GM12875 (cell line): ENCODE measurements at regions not wholly inside any gene's neighbourhood (a gene's known extent, or its start where the extent isn't known, plus 50 kb on each side); places are given as distances from the start of the nearest gene placed in this dataset.

Experiments used
- H3K4me3 ChIP-seq: one replicate; pipeline ENCODE4 v1.5.1; 2011; ENCODE audit warnings: low read depth, low read length, control low read depth
- TF ChIP-seq, protein P1 (sequence below): IDR thresholded peaks from 2 replicates; pipeline ENCODE4 v1.5.1; 2011; ENCODE audit warnings: low read depth, mild to moderate bottlenecking, control low read depth, inconsistent platforms, low read length, moderate library complexity, borderline replicate concordance; ENCODE audit not compliant: insufficient read depth

DNA sequence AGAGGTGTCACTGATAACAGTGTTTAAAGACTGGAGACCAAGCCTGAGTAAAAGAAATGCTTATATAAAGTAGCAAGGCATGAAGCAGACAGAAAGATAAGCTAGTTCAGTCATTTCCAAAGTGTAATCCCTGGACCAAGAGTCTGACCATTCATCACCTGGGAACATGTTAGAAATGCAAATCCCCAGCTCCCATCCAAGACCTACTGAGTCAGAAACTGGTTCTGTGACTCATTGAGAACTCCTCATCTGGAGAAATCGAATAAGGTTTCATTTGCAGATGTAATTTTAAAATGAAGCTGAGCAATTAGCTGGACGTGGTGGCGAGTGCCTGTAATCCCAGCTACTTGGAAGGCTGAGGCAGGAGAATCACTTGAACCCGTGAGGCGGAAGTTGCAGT is 473.9 kb upstream of the UBE2E2 start:
- TF ChIP-seq, protein P1, sequence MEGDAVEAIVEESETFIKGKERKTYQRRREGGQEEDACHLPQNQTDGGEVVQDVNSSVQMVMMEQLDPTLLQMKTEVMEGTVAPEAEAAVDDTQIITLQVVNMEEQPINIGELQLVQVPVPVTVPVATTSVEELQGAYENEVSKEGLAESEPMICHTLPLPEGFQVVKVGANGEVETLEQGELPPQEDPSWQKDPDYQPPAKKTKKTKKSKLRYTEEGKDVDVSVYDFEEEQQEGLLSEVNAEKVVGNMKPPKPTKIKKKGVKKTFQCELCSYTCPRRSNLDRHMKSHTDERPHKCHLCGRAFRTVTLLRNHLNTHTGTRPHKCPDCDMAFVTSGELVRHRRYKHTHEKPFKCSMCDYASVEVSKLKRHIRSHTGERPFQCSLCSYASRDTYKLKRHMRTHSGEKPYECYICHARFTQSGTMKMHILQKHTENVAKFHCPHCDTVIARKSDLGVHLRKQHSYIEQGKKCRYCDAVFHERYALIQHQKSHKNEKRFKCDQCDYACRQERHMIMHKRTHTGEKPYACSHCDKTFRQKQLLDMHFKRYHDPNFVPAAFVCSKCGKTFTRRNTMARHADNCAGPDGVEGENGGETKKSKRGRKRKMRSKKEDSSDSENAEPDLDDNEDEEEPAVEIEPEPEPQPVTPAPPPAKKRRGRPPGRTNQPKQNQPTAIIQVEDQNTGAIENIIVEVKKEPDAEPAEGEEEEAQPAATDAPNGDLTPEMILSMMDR: no peak
- H3K4me3 ChIP-seq: no peak overlapping the region

DNA sequence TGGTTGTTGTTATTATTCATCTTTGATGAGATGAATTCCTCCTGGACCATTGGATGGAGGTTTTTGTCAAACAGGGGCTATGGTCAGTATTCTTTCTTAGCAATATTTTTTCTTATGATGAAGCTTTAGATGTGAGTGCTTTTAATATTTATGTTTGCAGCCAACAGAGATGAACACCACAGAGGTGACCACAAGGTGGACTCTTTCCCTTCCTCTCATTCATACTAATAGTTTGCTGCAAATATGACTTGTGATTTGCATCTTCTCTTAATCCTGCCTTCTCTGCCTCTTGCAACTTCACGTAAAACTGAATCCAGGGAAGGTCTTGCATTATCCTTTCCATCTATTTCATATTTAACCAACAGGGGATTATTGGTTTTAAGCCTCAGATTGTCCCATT is 473.1 kb upstream of the UBE2E2 start:
- H3K4me3 ChIP-seq: no peak overlapping the region
- TF ChIP-seq, protein P1: no peak

DNA sequence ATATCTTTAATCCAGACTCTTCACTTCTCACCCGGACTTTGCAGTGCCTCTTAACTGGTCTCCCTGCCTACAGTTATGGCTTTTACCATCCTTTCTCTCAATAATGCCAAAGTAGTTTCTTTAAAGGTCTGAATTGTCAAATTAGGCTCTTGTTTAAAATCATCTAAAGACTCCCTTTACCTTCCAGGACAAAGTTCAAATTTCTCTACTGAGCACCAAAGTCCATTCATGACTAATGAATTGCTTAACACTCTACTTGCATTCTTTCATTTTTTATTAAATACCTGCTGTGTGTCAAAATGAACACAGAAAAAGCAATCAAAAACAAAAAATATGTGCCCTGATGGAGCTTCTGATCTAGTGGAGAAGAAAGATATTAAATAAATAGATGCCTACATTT is 472.4 kb upstream of the UBE2E2 start:
- no peak overlapping the region for H3K4me3 ChIP-seq
- TF ChIP-seq, protein P1: no peak

DNA sequence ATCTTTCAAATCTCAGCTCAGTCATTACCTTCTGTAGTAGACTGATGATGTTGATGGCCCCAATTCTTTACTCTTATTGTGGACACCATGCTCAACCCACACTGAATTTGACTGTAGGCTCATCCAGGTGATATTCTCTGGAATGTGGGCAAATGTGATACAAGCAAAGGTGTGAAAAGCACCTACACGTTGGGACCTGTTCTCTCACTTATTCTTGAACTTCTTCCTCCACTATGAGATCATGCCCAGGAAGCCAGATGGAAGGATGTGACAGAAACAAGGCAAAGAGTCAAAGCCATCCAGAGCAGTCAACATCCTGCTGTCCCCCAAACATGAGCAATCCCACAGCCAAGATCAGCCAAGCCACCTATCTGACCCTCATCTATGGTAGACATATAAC is 471.2 kb upstream of the UBE2E2 start:
- TF ChIP-seq, protein P1: no peak
- no peak overlapping the region for H3K4me3 ChIP-seq

DNA sequence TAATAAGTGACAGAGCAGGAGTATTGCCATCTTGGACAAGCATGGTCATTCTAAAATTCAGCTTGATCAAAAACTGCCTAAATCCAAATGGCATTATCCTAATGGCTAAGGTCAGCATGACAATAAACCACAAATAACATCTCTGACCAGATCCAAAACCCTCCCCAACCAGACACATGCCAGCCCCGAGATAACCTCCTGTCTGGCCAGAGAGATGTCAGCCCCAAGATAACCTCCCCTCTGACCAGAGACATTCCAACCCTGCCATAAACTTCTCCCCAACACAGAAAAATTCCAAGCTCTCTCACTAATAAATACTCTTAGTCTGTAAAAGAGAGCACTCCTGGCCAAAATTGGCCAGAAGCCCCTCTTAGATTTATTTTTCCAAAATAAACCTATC is 470.5 kb upstream of the UBE2E2 start:
- no peak overlapping the region for H3K4me3 ChIP-seq
- TF ChIP-seq, protein P1: no peak

DNA sequence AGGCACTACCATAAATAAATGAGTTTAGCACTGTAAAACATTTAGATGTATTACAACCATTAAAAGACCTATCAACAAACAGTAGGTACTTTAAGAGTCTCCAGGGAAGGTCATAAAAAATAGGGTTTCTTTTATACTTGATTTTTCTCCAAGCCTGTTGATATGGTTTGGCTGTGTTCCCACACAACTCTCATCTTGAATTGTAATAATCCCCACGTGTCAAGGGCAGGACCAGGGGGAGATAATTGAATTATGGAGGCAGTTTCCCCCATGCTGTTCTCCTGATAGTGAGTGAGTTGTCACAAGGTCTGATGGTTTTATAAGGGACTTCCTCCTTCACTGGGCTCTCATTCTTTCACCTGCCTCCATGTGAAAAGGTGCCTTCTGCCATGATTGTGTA is 468.9 kb upstream of the UBE2E2 start:
- no peak overlapping the region for H3K4me3 ChIP-seq
- TF ChIP-seq, protein P1: no peak

DNA sequence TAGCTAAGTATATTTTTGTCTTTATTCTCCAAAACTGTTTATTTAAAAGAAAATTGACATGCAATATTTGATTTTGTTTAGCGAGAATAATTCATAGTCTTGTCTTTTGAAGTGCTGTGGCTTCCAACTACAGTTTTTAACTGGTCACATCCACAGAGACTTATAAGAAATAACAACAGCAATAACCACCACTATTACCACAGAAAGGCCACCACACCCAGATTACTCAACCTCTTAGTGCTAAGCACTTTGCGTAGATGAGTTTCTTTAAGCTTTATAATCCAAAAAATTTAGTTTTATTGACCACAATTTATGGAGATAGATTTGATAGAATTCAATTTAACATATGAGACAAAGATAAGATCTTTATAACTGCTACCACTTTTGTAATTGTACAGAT is 468.4 kb upstream of the UBE2E2 start:
- H3K4me3 ChIP-seq: no peak overlapping the region
- TF ChIP-seq, protein P1: no peak
